ENCODE measurements at regions not wholly inside any gene's neighbourhood (a gene's known extent, or its start where the extent isn't known, plus 50 kb on each side); places are given as distances from the start of the nearest gene placed in this dataset.

DNA sequence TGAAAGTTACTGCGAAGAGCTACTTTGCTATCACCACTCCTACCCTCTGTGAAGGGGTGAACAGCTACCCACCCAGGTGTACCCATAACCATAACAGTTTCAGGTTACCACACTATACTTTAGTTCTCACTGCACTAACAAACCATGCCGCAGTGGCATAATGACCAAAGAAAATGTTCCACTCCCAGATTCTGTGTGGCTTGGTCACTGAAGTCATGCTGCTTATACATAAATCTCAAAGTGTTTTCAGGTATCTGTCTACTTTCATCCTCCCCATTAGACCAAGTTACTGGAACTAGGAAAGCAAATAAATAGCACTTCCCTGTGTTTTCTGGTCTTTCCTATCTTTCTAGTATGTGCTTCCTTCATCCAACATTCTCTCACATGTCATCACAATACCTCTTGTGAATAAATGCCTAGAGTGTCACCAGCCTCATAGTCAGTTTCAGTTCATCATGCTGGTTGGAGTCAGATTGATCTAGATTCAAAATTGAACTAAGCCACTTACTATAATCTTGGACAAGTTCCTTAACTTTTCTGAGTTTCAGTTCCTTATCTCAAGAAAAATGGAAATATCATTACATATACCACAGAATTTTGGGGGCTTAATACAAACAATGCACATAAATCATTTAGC lies 293.6 kb downstream of the FSIP2 start:
- no peak overlapping the region for H3K4me3 ChIP-seq (ENCODE audit: low read length)
- TF ChIP-seq ZNF274 (IDR thresholded peaks at IDR 0.05; ENCODE audit: low read depth, low read length), result no peak

DNA sequence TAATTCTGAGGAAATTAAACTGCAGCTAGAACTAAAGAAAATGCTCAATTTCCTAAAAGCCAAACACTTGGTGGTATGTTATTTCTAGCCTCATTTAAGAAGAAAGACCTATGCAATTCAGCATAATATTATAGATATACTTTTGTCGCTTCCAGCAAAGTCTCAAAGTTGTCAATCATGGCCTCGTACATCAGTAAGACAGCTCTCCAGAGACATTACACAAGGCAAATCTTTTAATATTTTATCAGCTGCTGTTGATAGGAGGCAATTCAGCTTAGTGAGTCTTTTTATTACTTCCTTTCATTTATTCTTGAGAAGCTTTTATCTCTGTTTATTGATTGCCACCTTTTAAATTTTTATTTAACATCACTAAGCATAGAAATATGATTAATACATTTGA lies 294.3 kb downstream of the FSIP2 start:
- TF ChIP-seq ZNF274 (IDR thresholded peaks at IDR 0.05; ENCODE audit: low read depth, low read length), result no peak
- no peak overlapping the region for H3K4me3 ChIP-seq (ENCODE audit: low read length)

DNA sequence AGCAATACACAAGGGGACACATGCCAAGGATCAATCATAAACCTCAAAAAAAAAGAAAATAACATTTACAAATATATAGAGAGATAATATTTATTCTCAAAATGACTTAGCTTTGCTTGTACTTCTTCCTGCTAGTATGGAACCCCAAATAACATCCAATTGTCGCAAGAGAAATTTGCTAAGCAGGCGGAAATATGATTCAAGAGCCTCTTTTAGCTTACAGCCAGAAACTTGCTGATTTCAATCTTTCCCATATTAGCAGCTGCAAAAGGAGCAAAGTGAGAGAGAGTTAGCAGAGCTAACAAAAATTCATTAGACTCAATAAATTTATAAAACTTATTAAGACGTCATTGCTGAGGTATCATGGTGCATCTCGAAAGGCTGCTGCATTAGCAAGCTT lies 294.9 kb downstream of the FSIP2 start:
- no peak overlapping the region for H3K4me3 ChIP-seq (ENCODE audit: low read length)
- no peak for TF ChIP-seq ZNF274 (IDR thresholded peaks at IDR 0.05; ENCODE audit: low read depth, low read length)

GRCh38 chr2:186036862-186037449 lies 298.4 kb downstream of the FSIP2 start:
- H3K4me3 ChIP-seq (ENCODE audit: low read length), result no peak overlapping the region
- TF ChIP-seq ZNF274 (IDR thresholded peaks at IDR 0.05; ENCODE audit: low read depth, low read length), result no peak

GRCh38 chr2:186042207-186043028 lies 303.8 kb downstream of the FSIP2 start:
- no peak overlapping the region for H3K4me3 ChIP-seq (ENCODE audit: low read length)
- TF ChIP-seq ZNF274 (IDR thresholded peaks at IDR 0.05; ENCODE audit: low read depth, low read length), result no peak

- no peak for TF ChIP-seq ZNF274 (IDR thresholded peaks at IDR 0.05; ENCODE audit: low read depth, low read length)
- no peak overlapping the region for H3K4me3 ChIP-seq (ENCODE audit: low read length)
Observed at GRCh38 chr2:186044761-186045160, 306.2 kb downstream of the FSIP2 start.

DNA sequence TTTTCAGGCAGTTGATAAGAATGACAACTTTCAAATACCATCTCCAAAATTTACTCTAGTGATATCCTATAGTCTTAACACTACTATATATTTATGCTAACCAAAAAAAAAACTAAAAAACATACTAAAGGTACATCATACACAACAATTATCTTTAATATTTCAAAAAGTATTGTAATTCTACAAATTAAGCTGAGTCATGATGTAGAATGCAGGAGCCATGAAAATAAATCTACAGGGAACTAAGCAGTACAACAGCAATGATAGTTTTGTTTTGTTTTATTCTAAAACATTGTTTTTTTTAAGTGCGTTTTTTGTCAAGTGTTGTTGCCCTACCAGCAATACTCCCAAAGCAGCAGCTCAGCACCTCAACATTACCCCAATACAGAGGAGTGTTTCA lies 314.3 kb downstream of the FSIP2 start:
- TF ChIP-seq ZNF274 (IDR thresholded peaks at IDR 0.05; ENCODE audit: low read depth, low read length), result no peak
- no peak overlapping the region for H3K4me3 ChIP-seq (ENCODE audit: low read length)

DNA sequence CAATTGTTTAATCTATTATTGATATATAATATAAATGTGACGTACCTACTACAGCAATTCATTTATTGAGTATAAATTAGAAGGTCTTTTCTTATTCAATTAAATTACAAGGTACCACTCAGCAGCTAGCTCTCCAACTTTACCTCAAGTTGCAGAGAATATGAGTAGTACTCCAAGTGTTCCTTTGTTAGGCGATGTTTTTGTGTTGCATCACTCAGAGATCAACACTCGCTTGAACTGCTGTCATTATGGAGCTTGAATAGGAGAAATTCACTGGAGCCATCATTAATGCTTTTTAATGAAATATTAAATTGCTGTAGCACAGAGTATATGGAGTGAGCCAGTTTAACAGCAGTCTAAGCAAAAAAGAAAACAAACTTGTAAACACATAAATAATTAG lies 320.0 kb downstream of the FSIP2 start:
- TF ChIP-seq ZNF274 (IDR thresholded peaks at IDR 0.05; ENCODE audit: low read depth, low read length), result no peak
- no peak overlapping the region for H3K4me3 ChIP-seq (ENCODE audit: low read length)

DNA sequence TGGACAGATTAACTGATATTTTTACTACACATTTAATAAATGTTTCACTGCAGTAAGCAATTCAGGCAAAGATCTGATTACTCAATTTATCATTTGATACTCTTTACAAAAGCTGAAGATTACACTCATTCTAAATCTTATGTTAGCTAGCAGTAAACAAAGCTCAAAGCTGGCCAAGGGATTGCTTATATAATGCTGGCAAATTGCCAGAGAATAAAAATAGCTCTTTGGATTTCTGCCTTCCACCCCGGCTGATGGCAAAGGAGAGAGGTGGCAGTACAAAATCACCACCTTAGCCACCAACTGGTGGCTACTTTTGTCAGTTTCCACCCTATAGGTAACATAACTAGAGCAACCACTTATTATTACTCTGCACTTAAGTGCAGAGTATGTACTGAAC lies 320.5 kb downstream of the FSIP2 start:
- no peak for TF ChIP-seq ZNF274 (IDR thresholded peaks at IDR 0.05; ENCODE audit: low read depth, low read length)
- no peak overlapping the region for H3K4me3 ChIP-seq (ENCODE audit: low read length)

DNA sequence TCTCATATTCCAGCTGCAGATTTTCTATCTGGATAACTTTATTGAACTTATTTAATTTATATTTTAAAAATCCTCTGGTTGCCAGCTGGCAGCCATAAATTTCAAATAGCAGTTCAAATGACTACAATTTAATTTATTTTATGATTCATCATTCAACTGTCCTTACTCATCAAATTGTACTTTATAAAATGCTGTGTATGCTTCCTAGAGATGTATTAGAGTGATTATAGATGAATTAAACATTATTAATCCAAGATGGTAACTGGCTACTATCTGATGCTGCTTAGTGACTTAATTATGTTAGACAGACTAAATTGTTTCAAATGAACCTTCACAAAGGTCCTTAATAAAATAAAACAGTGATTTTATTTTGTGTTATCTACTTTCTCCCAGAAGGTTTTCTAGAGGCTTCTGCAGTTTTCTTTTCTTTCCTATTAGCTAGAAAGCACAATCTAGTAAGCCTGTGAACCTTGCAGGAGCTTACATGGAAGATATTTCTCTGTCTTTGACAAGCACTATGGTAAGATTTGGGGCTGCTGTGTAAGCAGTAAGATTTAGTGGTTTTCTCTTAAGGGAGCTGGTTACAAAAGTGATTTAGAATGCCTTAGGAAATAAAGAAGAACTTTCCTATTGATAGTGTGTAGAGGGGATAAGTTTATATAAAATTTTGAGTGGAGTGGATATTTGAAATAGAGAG lies 322.3 kb downstream of the FSIP2 start:
- H3K4me3 ChIP-seq (ENCODE audit: low read length), result no peak overlapping the region
- no peak for TF ChIP-seq ZNF274 (IDR thresholded peaks at IDR 0.05; ENCODE audit: low read depth, low read length)

DNA sequence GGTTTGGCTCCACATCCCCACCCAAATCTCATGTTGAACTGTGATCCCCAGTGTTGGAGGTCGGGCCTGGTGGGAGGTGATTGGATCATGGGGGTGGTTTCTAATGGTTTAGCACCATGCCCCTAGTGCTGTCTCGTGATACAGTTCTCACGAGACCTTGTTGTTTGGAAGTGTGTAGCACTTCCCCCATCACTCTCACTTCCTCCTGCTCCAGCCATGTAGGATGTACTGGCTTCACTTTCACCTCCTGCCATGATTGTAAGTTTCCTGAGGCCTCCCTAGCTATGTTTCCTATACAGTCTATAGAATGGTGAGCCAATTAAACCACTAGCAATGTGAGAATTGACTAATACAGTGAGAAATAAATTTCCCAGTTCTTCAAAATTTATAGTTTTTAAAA lies 325.9 kb downstream of the FSIP2 start:
- no peak overlapping the region for H3K4me3 ChIP-seq (ENCODE audit: low read length)
- no peak for TF ChIP-seq ZNF274 (IDR thresholded peaks at IDR 0.05; ENCODE audit: low read depth, low read length)

- no peak for TF ChIP-seq ZNF274 (IDR thresholded peaks at IDR 0.05; ENCODE audit: low read depth, low read length)
- H3K4me3 ChIP-seq (ENCODE audit: low read length), result no peak overlapping the region
Observed at GRCh38 chr2:186065491-186065890, 326.9 kb downstream of the FSIP2 start.

- no peak overlapping the region for H3K4me3 ChIP-seq (ENCODE audit: low read length)
- TF ChIP-seq ZNF274 (IDR thresholded peaks at IDR 0.05; ENCODE audit: low read depth, low read length), result no peak
Observed at GRCh38 chr2:186068139-186068801, 329.7 kb downstream of the FSIP2 start.

DNA sequence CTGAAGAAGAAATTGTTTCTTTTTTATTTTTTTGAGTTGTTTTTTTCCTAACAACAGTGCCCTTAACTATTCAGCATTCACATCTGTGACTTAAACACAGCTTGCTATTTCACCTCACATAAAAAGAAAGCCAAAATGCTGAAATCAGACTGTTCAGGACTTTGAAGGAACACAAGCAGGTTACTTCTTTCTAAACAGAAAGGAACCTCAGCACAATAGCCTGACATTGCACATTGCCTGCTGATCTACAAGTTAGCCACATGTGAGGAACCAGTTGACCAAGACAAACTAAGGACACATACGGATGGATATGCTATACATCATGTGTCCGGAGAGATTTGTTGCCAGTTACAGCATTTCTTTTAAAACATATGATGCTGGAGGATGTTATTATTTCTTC lies 331.1 kb downstream of the FSIP2 start:
- no peak overlapping the region for H3K4me3 ChIP-seq (ENCODE audit: low read length)
- no peak for TF ChIP-seq ZNF274 (IDR thresholded peaks at IDR 0.05; ENCODE audit: low read depth, low read length)
